ENCODE measurements at regions not wholly inside any gene's neighbourhood (a gene's known extent, or its start where the extent isn't known, plus 50 kb on each side); places are given as distances from the start of the nearest gene placed in this dataset.

GRCh38 chr4:119739796-119740195 is 111.2 kb upstream of the PDE5A start:
- in situ Hi-C loops (cut with MboI; ENCODE audit: low sequenced_read_pairs), result no loop called here
- peaks cover 0 to 8% of the 10 kb centered on the region in 2 experiments; a peak in 2 of 4 replicates for H3K79me1 ChIP-seq (ENCODE audit: low read depth in 1 of 2, low read length in 2 of 2)
- POLR2A ChIA-PET (ENCODE audit: unreplicated experiment), result no interaction called here
- H3K4ac ChIP-seq (ENCODE audit: low read depth, low read length), result peak overlapping the region; percentile 62; the same call in 1 of the 2 replicates
- H3K36me3 ChIP-seq (ENCODE audit: control insufficient read depth, insufficient read depth, low read length), result no peaks in the 10 kb centered on the region
- H2AK5ac ChIP-seq (ENCODE audit: low read depth, low read length), result no peak overlapping the region
- peak overlapping the region in 1 of 2 experiments; percentile 33; a peak in 2 of 4 replicates for H4K8ac ChIP-seq (ENCODE audit: low read depth in 2 of 2, low read length in 2 of 2)
- no peak overlapping the region for H3K27ac ChIP-seq (ENCODE audit: insufficient read depth, low read length)
- no peak overlapping the region for H3K23ac ChIP-seq (ENCODE audit: low read depth, low read length)
- H3K14ac ChIP-seq (replicated peaks; ENCODE audit: low read depth, low read length), result peak overlapping the region; percentile 56; the same call in 1 of the 2 replicates
- DNase-seq (no peak), ATAC-seq (ENCODE audit: low read depth) (no peak)
- intact Hi-C loops (cut with micrococcal nuclease), result no loop called here
- H3K27me3 ChIP-seq (ENCODE audit: control insufficient read depth, insufficient read depth, low read length), result no peaks in the 10 kb centered on the region
- H3K4me3 ChIP-seq (ENCODE audit: insufficient read depth, low read depth, low read length), result no peak overlapping the region
- dilution Hi-C loops (cut with HindIII; ENCODE audit: low sequenced_read_pairs, unreplicated experiment), result no loop called here
- no peak overlapping the region for H4K5ac ChIP-seq (ENCODE audit: low read depth, low read length)
- H3K4me2 ChIP-seq (ENCODE audit: low read depth, low read length), result no peak overlapping the region
- H4K91ac ChIP-seq (ENCODE audit: insufficient read depth, low read depth, low read length), result no peak overlapping the region
- no peak for TF ChIP-seq MAZ (IDR thresholded peaks at IDR 0.05; ENCODE audit: borderline replicate concordance, low read depth, low read length)
- no peak for TF ChIP-seq CEBPB (IDR thresholded peaks at IDR 0.05; ENCODE audit: low read depth, low read length)
- TF ChIP-seq SMC3 (IDR thresholded peaks at IDR 0.05; ENCODE audit: low read depth, low read length), result no peak
- no peak for TF ChIP-seq RFX5 (IDR thresholded peaks at IDR 0.05; ENCODE audit: low read depth, low read length)
- TF ChIP-seq NFE2L2 (IDR thresholded peaks at IDR 0.05; ENCODE audit: low read depth, low read length), result no peak
- TF ChIP-seq MXI1 (IDR thresholded peaks at IDR 0.05; ENCODE audit: borderline replicate concordance, low read depth, low read length), result no peak
- TF ChIP-seq RAD21 (IDR thresholded peaks at IDR 0.05; ENCODE audit: low read length), result no peak
- no peak for TF ChIP-seq CHD1 (IDR thresholded peaks at IDR 0.05; ENCODE audit: low read depth, low read length)
- TF ChIP-seq RCOR1 (IDR thresholded peaks at IDR 0.05; ENCODE audit: insufficient replicate concordance, low read length), result no peak
- no peak for TF ChIP-seq CTCF (conservative IDR thresholded peaks at IDR 0.05; ENCODE audit: low read depth, low read length)
- no peak for TF ChIP-seq BHLHE40 (IDR thresholded peaks at IDR 0.05; ENCODE audit: low read depth, low read length)
- TF ChIP-seq FOS (IDR thresholded peaks at IDR 0.05; ENCODE audit: low read depth, low read length), result no peak
- no peak for TF ChIP-seq MAFK (IDR thresholded peaks at IDR 0.05; ENCODE audit: low read depth, low read length)
- peak overlapping the region; percentile 76 for H2BK20ac ChIP-seq (ENCODE audit: low read depth, low read length)
- H3K18ac ChIP-seq (ENCODE audit: low read depth, low read length), result 0 out of 2 replicates have a peak overlapping the region, but pooled peaks have one; percentile 16
- peaks cover 3% of the 10 kb centered on the region for H3K9me1 ChIP-seq (ENCODE audit: insufficient read depth, low read length)
- H2BK120ac ChIP-seq (ENCODE audit: low read depth, low read length), result peak overlapping the region; percentile 61
- no peak overlapping the region for H3K56ac ChIP-seq (ENCODE audit: extremely low read depth, insufficient read depth, low read length)
- BruUV-seq (replicated peaks), result no TSS peak
- H3K4me1 ChIP-seq (ENCODE audit: control insufficient read depth, insufficient read depth, low read length), result peaks cover 7% of the 10 kb centered on the region
- WGBS, 2 experiments (ENCODE audit: extremely low coverage in 2 of 2, insufficient read length in 1 of 2), result no CpG with 5 or more reads among the region's 4 CpGs
- H3K9ac ChIP-seq (ENCODE audit: low read depth, low read length), result no peak overlapping the region
- no peak overlapping the region for H2AFZ ChIP-seq (replicated peaks; ENCODE audit: low read length, poor library complexity)
- no peak overlapping the region for H2BK5ac ChIP-seq (ENCODE audit: low read depth, low read length, poor library complexity, severe bottlenecking)
- CTCF ChIA-PET, result no interaction called here
- no peaks in the 10 kb centered on the region for H4K20me1 ChIP-seq (ENCODE audit: insufficient read depth, low read length)
- no peak overlapping the region for H2AK9ac ChIP-seq (replicated peaks; ENCODE audit: low read depth, low read length, poor library complexity)
- no peaks in the 10 kb centered on the region for H3K9me3 ChIP-seq (ENCODE audit: control insufficient read depth, insufficient read depth, low read length)
- H2BK15ac ChIP-seq (ENCODE audit: low read depth, low read length), result peak overlapping the region; percentile 53; the same call in 1 of the 3 replicates
